Kasumi-1 (cell line): ENCODE measurements at regions not wholly inside any gene's neighbourhood (a gene's known extent, or its start where the extent isn't known, plus 50 kb on each side); places are given as distances from the start of the nearest gene placed in this dataset.
"Not testable (repeated sequence)": the region's sequence is repeated elsewhere in the genome, so short reads cannot be mapped to it uniquely, and the experiment has no call there.

ENCODE experiments used
- DNase-seq, 2 experiments: peaks; one replicate each; lab custom pipeline; 2025; lab: John Stamatoyannopoulos, UW

DNA sequence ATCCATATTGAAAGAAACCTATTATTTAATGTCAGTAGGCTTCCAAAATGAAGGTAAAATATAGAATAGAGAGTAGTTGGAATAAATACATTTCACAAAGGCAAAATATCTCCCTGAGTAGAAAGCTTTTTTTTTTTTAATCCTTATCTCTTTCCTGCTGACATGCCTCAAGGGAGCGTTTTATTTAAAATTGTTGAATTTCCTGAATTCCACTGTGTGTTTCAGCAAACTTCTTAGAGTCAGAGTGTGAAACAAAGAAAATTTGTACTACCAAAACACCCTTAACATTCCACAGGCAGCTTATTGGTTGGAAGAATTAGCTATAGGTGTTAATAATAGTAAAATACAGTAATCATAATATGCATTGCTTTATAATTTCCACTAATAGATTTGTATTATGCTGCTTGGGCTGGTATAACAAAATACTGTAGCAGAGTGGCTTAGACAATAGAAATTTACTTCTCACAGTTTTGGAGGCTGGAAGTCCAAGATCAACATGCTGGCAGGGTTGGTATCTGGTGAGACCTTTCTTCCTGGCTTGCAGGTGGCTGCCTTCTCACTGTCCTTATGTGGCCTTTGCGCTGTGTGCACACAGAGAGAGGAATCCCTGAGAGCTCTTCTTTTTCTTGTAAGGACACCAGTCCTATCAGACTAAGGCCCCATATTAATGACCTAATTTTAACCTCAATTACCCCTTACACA is 468.4 kb upstream of the C1orf87 start:
- DNase-seq: no peak

- no peak for DNase-seq
These were observed 466.6 kb upstream of the C1orf87 start for GRCh38 chr1:60540141-60540540.

DNA sequence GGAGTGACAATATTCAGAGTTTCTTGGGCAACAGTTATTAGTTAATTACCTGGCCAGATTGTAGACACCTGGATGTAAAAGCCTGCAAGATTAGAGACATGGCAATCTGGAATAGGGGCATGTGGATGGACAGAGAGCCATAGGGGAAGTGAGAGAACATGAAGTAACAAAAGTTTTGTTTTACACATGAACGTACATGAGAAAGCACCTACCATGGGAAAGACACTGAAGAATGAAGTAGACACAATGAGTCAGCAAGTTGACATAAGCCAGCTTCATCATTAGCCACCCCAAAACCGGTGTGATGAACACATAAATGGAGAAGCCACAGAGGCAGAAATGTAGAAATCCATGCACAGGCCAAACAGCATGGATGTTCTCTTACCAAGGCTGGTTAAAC is 462.1 kb upstream of the C1orf87 start:
- no peak for DNase-seq

DNA sequence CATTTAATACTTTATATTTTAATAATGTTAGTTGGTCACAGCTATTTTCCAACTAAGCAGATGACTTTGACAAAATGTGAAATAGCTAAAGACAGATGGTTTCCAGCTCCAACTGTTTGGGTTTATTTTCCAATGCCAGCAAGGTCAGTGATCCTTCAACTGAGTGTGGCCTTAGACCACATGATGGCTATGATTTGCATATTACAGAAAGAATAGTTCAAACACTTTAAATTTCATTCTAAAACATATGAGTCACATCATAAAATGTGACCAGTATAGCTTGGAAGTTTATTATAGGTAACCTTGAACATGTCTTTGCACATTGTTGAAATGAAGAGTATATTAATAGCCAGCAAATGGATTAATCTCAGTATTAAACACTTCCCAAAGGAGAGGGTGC is 454.0 kb upstream of the C1orf87 start:
- DNase-seq: no peak

GRCh38 chr1:60516996-60517395 is 443.4 kb upstream of the C1orf87 start:
- DNase-seq: no peak

GRCh38 chr1:60510162-60510561 is 436.6 kb upstream of the C1orf87 start:
- DNase-seq: no peak

- no peak for DNase-seq
These were observed 430.8 kb upstream of the C1orf87 start for GRCh38 chr1:60504206-60504840.

GRCh38 chr1:60503266-60503925 is 429.8 kb upstream of the C1orf87 start:
- DNase-seq: no peak

- DNase-seq: no peak
These were observed 428.9 kb upstream of the C1orf87 start for GRCh38 chr1:60502506-60502905.

DNA sequence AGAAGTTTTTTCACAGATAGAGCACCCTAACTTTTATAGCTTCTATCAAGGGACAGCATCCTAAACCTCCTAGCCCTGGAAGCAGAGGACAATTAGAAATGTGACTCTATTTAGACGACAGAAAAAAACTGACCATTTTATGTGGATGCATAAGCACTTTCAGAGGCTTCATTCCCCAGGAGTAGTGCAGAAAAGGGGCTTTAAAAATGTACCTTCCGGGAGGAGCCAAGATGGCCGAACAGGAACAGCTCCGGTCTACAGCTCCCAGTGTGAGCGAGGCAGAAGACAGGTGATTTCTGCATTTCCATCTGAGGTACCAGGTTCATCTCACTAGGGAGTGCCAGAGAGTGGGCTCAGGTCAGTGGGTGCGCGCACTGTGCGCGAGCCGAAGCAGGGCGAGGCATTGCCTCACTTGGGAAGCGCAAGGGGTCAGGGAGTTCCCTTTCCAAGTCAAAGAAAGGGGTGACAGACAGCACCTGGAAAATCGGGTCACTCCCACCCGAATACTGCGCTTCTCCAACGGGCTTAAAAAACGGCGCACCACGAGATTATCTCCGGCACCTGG is 416.4 kb upstream of the C1orf87 start:
- not testable (repeated sequence) for DNase-seq

GRCh38 chr1:60488847-60489246 is 415.3 kb upstream of the C1orf87 start:
- DNase-seq: no peak

- DNase-seq: no peak
These were observed 414.2 kb upstream of the C1orf87 start for GRCh38 chr1:60487565-60488345.

GRCh38 chr1:60483509-60483908 is 409.9 kb upstream of the C1orf87 start:
- no peak for DNase-seq

DNA sequence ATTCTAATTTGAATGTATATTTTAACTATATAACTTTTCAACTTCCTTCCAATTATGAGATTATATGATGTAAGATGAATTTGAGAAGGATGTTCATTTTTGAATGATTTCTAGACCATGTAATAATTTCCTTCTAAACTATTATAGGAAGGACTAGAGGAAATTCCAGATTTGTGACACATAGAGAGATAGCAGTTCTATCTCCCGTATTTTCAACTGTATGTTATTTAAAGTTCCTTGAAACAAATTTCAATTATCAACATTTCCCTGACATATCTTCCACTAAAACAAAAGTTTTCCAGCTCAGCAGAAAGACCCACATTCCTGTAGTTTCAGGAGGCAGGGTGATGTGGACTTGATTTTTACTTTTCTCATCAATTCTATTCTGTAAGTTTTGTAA is 396.7 kb upstream of the C1orf87 start:
- DNase-seq: no peak

DNA sequence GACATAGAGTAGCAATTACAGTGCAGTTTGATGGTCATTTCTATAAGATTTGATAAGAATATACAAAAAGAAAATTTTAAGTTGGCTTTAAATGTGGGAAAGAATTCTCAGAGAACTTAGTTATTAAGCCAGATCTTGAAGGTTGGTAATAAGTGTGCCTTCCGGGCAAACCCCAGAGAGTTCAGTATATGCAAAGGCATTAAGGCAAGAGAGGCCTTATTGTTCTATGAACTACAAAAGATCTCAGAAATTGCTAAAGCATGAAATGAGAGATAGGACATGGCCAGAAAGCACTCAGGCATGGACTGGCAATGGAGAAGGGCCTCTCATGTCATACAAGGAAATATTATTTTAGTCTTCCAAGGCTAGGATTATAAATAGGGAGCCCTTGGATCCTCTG is 390.2 kb upstream of the C1orf87 start:
- no peak for DNase-seq

DNA sequence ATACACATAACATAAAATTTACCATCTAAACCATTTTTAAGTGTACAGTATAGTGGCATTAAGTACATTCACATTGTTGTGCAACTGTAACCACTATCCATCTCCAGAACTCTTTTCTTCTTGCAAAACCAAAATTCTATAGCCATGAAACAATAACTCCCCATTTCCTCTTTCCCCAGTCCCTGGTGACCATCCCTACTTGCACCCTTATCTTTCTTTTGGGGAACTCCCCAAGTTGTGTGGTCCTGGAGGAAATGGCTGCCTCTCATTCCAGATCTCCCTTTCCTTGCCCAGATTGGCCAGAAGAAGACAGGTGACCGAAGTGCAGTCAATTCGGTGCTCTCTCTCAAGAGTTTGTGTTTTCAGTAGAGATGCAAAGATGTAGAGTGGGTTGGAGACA is 389.6 kb upstream of the C1orf87 start:
- DNase-seq: no peak

GRCh38 chr1:60461925-60462595 is 388.5 kb upstream of the C1orf87 start:
- no peak for DNase-seq

GRCh38 chr1:60458111-60458510 is 384.5 kb upstream of the C1orf87 start:
- no peak for DNase-seq

DNA sequence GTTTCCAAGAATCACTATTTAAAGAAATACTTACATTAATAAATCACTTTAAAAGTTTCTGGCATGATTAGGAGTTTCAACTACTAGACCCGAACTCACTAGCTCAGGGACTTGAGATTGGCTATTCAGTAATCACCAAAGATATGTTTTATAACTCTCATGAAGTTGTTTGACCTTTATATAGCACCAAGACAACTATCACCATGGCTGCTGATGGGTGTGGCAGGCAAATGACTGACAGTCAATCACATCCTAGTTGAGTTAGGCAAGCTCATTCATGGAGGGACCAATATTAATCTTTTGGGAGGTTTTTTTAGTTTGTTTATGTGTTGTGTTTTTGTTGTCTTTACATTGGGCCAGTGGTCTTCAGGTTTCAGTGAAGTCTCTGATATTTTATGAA is 376.3 kb upstream of the C1orf87 start:
- DNase-seq: no peak

DNA sequence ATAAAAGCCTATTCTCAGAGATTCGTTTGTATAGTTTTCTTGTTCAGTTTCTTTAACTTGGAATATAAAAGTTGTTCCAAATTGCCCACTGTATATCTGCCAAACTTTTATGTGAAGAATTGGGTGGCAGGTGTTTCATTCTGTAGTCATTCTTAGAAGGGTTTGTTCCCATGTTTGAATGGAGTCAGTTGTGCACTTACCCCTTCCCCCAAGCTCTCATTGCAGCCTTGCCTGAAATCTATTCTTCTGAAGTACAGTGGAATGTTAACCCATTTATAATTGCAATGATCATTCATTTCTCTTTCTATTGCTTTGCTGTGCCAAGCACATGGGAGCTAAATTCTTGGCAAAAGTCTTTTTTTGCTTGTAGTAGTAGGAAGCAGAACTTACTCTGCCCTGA is 375.3 kb upstream of the C1orf87 start:
- no peak for DNase-seq

DNA sequence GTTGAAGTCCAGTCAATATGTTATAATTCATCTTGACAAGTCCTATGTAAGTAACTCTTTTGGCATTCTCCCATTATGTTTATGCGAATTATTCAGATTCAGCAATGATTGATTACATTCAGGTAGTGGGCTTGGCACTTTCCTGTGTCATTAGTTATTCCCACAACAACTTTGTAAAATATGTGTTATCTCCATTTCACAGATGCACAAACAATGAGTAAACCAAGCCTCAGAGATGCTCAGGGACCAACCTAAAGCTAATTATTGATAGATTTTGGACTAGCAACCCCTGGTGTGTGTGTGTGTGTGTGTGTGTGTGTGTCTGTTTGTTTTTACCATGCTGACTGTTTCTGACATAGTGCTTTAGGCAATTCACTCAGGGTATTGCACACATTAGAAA is 371.1 kb upstream of the C1orf87 start:
- no peak for DNase-seq

DNA sequence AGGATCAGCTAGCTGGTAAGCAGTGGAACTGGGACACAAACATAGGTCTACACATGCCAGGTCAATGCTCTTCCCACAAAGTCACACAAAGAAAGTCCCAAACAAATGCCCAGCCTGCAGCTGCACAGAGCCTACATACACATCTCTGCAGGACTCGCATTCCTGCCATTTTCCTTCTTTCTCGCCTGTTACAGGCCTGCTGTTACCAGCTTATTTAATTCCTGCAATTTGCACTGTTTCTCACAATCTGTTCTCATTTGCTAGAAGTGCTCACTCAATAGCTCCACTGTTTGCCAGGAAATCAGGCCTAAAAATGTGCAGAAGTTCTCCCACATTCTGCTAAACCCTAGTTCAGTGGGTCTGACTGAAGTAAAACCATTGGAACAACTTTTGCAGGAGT is 362.6 kb upstream of the C1orf87 start:
- no peak for DNase-seq
